Astrocyte (in vitro differentiated cells and primary cell): ENCODE measurements at regions not wholly inside any gene's neighbourhood (a gene's known extent, or its start where the extent isn't known, plus 50 kb on each side); places are given as distances from the start of the nearest gene placed in this dataset.

Experiments used
- DNase-seq: peaks from one replicate; pipeline ENCODE4 v3.0.0-alpha.2; 2010; ENCODE audit warnings: low read depth
- FAIRE-seq: peaks from 2 replicates; lab custom pipeline; 2011; peaks lifted over from hg19 to GRCh38; lab: Jason Lieb, UNC
- H2AFZ ChIP-seq: 2 replicates; pipeline ENCODE4 v1.6.0; 2012; ENCODE audit warnings: low read depth, low read length, inconsistent platforms
- H3K27ac ChIP-seq: 2 replicates; pipeline ENCODE4 v1.5.1; 2011; ENCODE audit warnings: low read depth, low read length, inconsistent platforms
- H3K27me3 ChIP-seq: 2 replicates; pipeline ENCODE4 v1.6.0; 2011; ENCODE audit warnings: low read length, inconsistent platforms; ENCODE audit not compliant: insufficient read depth
- H3K36me3 ChIP-seq: 2 replicates; pipeline ENCODE4 v1.5.1; 2011; ENCODE audit warnings: low read length, inconsistent platforms; ENCODE audit not compliant: insufficient read depth
- H3K4me1 ChIP-seq: 2 replicates; pipeline ENCODE4 v1.5.1; 2011; ENCODE audit warnings: low read length, inconsistent platforms; ENCODE audit not compliant: insufficient read depth
- H3K4me2 ChIP-seq: 2 replicates; pipeline ENCODE4 v1.6.0; 2012; ENCODE audit warnings: low read length, inconsistent platforms
- H3K4me3 ChIP-seq: 2 replicates; pipeline ENCODE4 v1.5.1; 2011; ENCODE audit warnings: low read depth, mild to moderate bottlenecking, low read length, inconsistent platforms; ENCODE audit not compliant: insufficient read depth
- H3K79me2 ChIP-seq: 2 replicates; pipeline ENCODE4 v1.6.0; 2012; ENCODE audit warnings: mild to moderate bottlenecking, low read length, inconsistent platforms; ENCODE audit not compliant: insufficient read depth
- H3K9ac ChIP-seq: 2 replicates; pipeline ENCODE4 v1.6.0; 2012; ENCODE audit warnings: mild to moderate bottlenecking, low read length, inconsistent platforms
- H3K9me3 ChIP-seq: 2 replicates; pipeline ENCODE4 v1.5.1; 2012; ENCODE audit warnings: low read depth, mild to moderate bottlenecking, low read length, inconsistent platforms; ENCODE audit not compliant: insufficient read depth
- H4K20me1 ChIP-seq: 2 replicates; pipeline ENCODE4 v1.6.0; 2012; ENCODE audit warnings: low read length, inconsistent platforms; ENCODE audit not compliant: insufficient read depth
- H3K27ac Mint-ChIP-seq: one replicate; pipeline ENCODE4 v1.8.0; 2021; ENCODE audit warnings: mild to moderate bottlenecking, mixed read lengths; ENCODE audit not compliant: unreplicated experiment
- H3K27me3 Mint-ChIP-seq: one replicate; pipeline ENCODE4 v1.8.0; 2021; ENCODE audit warnings: low read depth, mixed read lengths; ENCODE audit not compliant: unreplicated experiment
- H3K36me3 Mint-ChIP-seq: one replicate; pipeline ENCODE4 v1.8.0; 2021; ENCODE audit warnings: low read depth, mixed read lengths; ENCODE audit not compliant: unreplicated experiment
- H3K4me1 Mint-ChIP-seq: one replicate; pipeline ENCODE4 v1.8.0; 2021; ENCODE audit warnings: low read depth, mixed read lengths; ENCODE audit not compliant: unreplicated experiment
- H3K4me3 Mint-ChIP-seq: one replicate; pipeline ENCODE4 v1.8.0; 2021; ENCODE audit warnings: mild to moderate bottlenecking, moderate library complexity, mixed read lengths; ENCODE audit not compliant: unreplicated experiment
- H3K9me3 Mint-ChIP-seq: one replicate; pipeline ENCODE4 v1.8.0; 2021; ENCODE audit warnings: mild to moderate bottlenecking, mixed read lengths; ENCODE audit not compliant: unreplicated experiment
- EZH2 ChIP-seq: IDR thresholded peaks from 2 replicates; pipeline ENCODE4 v1.6.1; 2012; ENCODE audit warnings: mild to moderate bottlenecking, low read length, inconsistent platforms; ENCODE audit not compliant: insufficient read depth
- TF ChIP-seq, protein P1 (sequence below): IDR thresholded peaks from 2 replicates; pipeline ENCODE4 v1.5.1; 2011; ENCODE audit warnings: low read depth, mild to moderate bottlenecking, inconsistent platforms, low read length, moderate library complexity; ENCODE audit not compliant: insufficient read depth

DNA sequence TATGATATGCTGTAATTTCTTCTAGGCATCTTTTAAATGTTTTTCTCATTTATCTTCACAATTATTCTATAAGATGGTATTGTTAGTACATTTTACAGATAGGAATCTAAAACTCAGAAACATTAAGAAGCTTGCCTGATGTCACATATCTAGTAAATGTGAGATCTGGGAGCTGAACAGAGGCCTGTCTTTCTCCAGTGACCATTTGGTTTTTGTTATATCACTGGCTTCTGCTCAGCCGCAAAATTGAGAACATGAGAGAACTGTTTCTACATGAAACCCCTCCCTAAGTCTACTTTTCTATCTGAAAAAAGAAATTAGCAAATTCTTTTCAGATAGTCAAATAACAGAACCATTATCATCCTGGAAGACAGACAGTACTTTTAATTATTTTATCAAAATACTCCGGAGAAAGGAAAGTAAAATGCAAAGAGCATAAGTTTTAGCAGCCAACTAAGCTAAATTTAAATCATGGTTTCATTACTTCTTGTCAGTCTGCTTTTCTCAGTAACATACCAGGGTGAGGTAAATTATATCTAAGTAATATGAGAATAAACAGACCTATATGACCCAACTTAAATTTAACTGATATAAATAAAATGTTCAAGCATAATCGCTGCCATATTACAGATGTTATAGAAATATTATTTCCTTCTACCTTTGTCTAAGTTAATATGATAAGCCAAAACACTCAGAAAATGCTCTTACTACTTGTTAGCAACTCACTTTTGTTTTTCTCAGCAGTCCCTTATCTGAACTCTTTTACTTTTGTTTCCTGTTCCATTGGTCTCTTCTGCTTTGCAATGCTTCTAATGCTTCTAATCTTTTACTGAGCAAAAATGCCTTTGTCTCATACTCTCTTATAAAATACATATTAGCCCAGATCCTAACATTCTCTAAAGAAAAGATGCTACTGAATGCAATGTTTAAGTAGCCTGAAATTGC lies 68.0 kb upstream of the MBNL1 start:
- DNase-seq, result no peak
- TF ChIP-seq, protein P1, sequence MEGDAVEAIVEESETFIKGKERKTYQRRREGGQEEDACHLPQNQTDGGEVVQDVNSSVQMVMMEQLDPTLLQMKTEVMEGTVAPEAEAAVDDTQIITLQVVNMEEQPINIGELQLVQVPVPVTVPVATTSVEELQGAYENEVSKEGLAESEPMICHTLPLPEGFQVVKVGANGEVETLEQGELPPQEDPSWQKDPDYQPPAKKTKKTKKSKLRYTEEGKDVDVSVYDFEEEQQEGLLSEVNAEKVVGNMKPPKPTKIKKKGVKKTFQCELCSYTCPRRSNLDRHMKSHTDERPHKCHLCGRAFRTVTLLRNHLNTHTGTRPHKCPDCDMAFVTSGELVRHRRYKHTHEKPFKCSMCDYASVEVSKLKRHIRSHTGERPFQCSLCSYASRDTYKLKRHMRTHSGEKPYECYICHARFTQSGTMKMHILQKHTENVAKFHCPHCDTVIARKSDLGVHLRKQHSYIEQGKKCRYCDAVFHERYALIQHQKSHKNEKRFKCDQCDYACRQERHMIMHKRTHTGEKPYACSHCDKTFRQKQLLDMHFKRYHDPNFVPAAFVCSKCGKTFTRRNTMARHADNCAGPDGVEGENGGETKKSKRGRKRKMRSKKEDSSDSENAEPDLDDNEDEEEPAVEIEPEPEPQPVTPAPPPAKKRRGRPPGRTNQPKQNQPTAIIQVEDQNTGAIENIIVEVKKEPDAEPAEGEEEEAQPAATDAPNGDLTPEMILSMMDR, result no peak
- TF ChIP-seq EZH2, result no peak
- Histone ChIP-seq H3K4me3 (no peak overlapping the region), H2AFZ (no peak overlapping the region), H3K36me3 (no peaks in the 10 kb centered on the region), H3K4me2 (no peak overlapping the region), H3K9ac (no peak overlapping the region), H4K20me1 (no peaks in the 10 kb centered on the region), H3K27me3 (no peaks in the 10 kb centered on the region), H3K9me3 (no peaks in the 10 kb centered on the region), H3K27ac (no peak overlapping the region), H3K79me2 (no peaks in the 10 kb centered on the region), H3K4me1 (no peaks in the 10 kb centered on the region)
- Mint-ChIP-seq H3K27me3 (no peaks in the 10 kb centered on the region), H3K4me1 (peaks cover 13% of the 10 kb centered on the region), H3K9me3 (no peaks in the 10 kb centered on the region), H3K4me3 (no peak overlapping the region), H3K27ac (no peak overlapping the region), H3K36me3 (no peaks in the 10 kb centered on the region)
- no peak for FAIRE-seq

DNA sequence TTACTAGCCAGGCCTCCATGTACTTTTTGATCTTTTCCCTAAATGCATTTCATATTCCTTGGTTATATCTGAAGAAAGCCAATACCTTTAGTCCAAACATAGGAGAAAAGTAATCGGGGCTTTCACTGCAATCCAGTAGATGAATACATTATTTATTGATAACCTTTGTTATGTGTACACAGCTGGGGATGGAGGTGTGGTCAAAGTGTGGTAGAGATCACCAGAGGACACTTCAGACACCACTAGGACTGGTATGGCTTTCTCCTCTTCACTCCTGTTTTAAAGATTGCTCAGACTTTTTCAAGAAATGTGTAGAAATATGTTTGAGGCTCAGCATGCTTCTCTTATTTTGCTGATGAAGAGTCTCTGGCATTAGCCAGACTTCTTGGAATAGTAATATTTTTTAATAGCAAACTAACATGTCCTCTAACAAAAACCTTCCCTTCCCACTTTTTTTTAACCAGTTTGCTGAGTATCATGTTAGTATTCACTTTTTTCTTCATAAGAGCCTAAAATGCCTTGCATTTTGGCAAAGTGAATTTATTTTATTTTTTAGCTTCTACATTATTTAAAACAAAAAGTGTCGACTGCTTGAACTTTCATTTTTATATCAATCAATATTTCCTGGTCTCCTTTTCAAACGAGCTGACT lies 65.6 kb upstream of the MBNL1 start:
- peak; percentile 56 for FAIRE-seq
- TF ChIP-seq, protein P1, result no peak
- no peak for TF ChIP-seq EZH2
- DNase-seq, result no peak
- Histone ChIP-seq H3K36me3 (no peaks in the 10 kb centered on the region), H3K9me3 (no peaks in the 10 kb centered on the region), H3K4me2 (no peak overlapping the region), H3K27me3 (no peaks in the 10 kb centered on the region), H3K9ac (no peak overlapping the region), H2AFZ (no peak overlapping the region), H3K27ac (no peak overlapping the region), H3K4me1 (no peaks in the 10 kb centered on the region), H3K79me2 (no peaks in the 10 kb centered on the region), H3K4me3 (no peak overlapping the region), H4K20me1 (no peaks in the 10 kb centered on the region)
- H3K27me3 Mint-ChIP-seq, result no peaks in the 10 kb centered on the region
- H3K36me3 Mint-ChIP-seq, result no peaks in the 10 kb centered on the region
- H3K4me3 Mint-ChIP-seq, result no peak overlapping the region
- H3K27ac Mint-ChIP-seq, result no peak overlapping the region
- H3K4me1 Mint-ChIP-seq, result peaks cover 13% of the 10 kb centered on the region
- H3K9me3 Mint-ChIP-seq, result no peaks in the 10 kb centered on the region
